Neural progenitor cell (in vitro differentiated cells): ENCODE measurements at regions not wholly inside any gene's neighbourhood (a gene's known extent, or its start where the extent isn't known, plus 50 kb on each side); places are given as distances from the start of the nearest gene placed in this dataset.

Experiments used
- DNase-seq: peaks from one replicate; pipeline ENCODE4 v3.0.0-alpha.2; 2016; ENCODE audit warnings: low spot score
- H2AFZ ChIP-seq: fragments of 200-600 bp; sonication (generic); replicated peaks from 2 replicates; pipeline ENCODE4 v1.6.1; 2016; ENCODE audit warnings: antibody characterized with exemption
- H3F3A ChIP-seq: fragments of 200-600 bp; sonication (generic); 2 replicates; pipeline ENCODE4 v1.6.1; 2016; ENCODE audit warnings: antibody characterized with exemption, low read depth
- H3K27ac ChIP-seq: fragments of 200-600 bp; sonication (generic); 2 replicates; pipeline ENCODE4 v1.5.1; 2016; ENCODE audit warnings: mild to moderate bottlenecking
- H3K27me3 ChIP-seq: fragments of 200-600 bp; sonication (generic); 2 replicates; pipeline ENCODE4 v1.6.1; 2016; ENCODE audit warnings: mild to moderate bottlenecking, moderate library complexity
- H3K36me3 ChIP-seq: fragments of 200-600 bp; sonication (generic); 2 replicates; pipeline ENCODE4 v1.5.1; 2016
- H3K4me1 ChIP-seq: fragments of 200-600 bp; sonication (generic); 2 replicates; pipeline ENCODE4 v1.6.1; 2016; ENCODE audit warnings: mixed run types
- H3K4me2 ChIP-seq: fragments of 200-600 bp; sonication (generic); 2 replicates; pipeline ENCODE4 v1.6.1; 2016
- H3K4me3 ChIP-seq: fragments of 200-600 bp; sonication (generic); 2 replicates; pipeline ENCODE4 v1.5.1; 2016
- H3K79me2 ChIP-seq: fragments of 200-600 bp; sonication (generic); 2 replicates; pipeline ENCODE4 v1.6.1; 2016; ENCODE audit warnings: low read depth
- H3K9ac ChIP-seq: fragments of 200-600 bp; sonication (generic); 2 replicates; pipeline ENCODE4 v1.6.1; 2016
- H3K9me3 ChIP-seq: fragments of 200-600 bp; sonication (generic); 2 replicates; pipeline ENCODE4 v1.5.1; 2016; ENCODE audit warnings: low read depth
- H4K20me1 ChIP-seq: fragments of 200-600 bp; sonication (generic); 2 replicates; pipeline ENCODE4 v1.6.1; 2016; ENCODE audit warnings: low read depth
- H3K27ac Mint-ChIP-seq: 3 replicates; pipeline ENCODE4 v1.8.0; 2021; ENCODE audit warnings: mixed read lengths
- H3K27me3 Mint-ChIP-seq: 2 replicates; pipeline ENCODE4 v1.8.0; 2022; ENCODE audit warnings: low read depth, mild to moderate bottlenecking, inconsistent platforms, moderate library complexity, mixed read lengths; ENCODE audit not compliant: insufficient read depth
- H3K36me3 Mint-ChIP-seq: 3 replicates; pipeline ENCODE4 v1.8.0; 2021; ENCODE audit warnings: mixed read lengths
- H3K4me1 Mint-ChIP-seq: 3 replicates; pipeline ENCODE4 v1.8.0; 2021; ENCODE audit warnings: mixed read lengths
- H3K4me3 Mint-ChIP-seq: 3 replicates; pipeline ENCODE4 v1.8.0; 2021; ENCODE audit warnings: mild to moderate bottlenecking, moderate library complexity, mixed read lengths
- H3K9me3 Mint-ChIP-seq: 3 replicates; pipeline ENCODE4 v1.8.0; 2020; ENCODE audit warnings: mixed read lengths
- EZH2 ChIP-seq: fragments of 200-600 bp; sonication (generic); IDR thresholded peaks from 2 replicates; pipeline ENCODE4 v1.6.1; 2017; ENCODE audit warnings: antibody characterized with exemption, mild to moderate bottlenecking, moderate library complexity
- EZH2phosphoT487 ChIP-seq: fragments of 200-600 bp; sonication (generic); IDR thresholded peaks from 2 replicates; pipeline ENCODE4 v1.6.1; 2017; ENCODE audit warnings: antibody characterized with exemption
- TF ChIP-seq, protein P1 (sequence below): fragments of 200-600 bp; sonication (generic); IDR thresholded peaks from 2 replicates; pipeline ENCODE4 v1.5.1; 2017; ENCODE audit warnings: antibody characterized with exemption, mild to moderate bottlenecking

DNA sequence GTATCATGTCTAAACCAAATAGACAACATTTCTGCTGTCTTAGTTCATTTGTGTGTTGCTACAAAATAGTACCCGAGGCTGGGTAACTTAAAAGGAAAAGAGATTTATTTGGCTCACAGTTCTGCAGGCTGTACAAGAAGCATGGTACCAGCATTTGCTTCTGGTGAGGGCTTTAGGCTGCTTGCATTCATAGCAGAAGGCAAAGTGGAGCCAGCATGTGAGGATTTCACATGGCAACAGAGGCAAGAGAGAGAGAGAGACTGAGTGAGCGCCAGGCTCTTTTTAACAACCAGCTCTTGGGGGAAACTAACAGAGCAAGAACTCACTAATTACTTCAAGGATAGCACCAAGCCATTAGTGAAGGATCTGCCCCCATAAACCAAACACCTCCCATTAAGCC lies 271.4 kb upstream of the SRRM4 start:
- Mint-ChIP-seq H3K4me1 (peaks cover 4% of the 10 kb centered on the region), H3K36me3 (no peaks in the 10 kb centered on the region), H3K9me3 (peaks cover 8% of the 10 kb centered on the region), H3K27me3 (peaks cover 7% of the 10 kb centered on the region), H3K4me3 (no peak overlapping the region), H3K27ac (no peak overlapping the region)
- Histone ChIP-seq H3K4me1 (no peaks in the 10 kb centered on the region), H3K9ac (no peak overlapping the region), H3K27me3 (no peaks in the 10 kb centered on the region), H2AFZ (no peak overlapping the region), H3K4me2 (no peak overlapping the region), H4K20me1 (no peaks in the 10 kb centered on the region), H3K27ac (no peak overlapping the region), H3K4me3 (no peak overlapping the region), H3K79me2 (no peaks in the 10 kb centered on the region), H3K36me3 (no peaks in the 10 kb centered on the region), H3F3A (no peaks in the 10 kb centered on the region), H3K9me3 (no peaks in the 10 kb centered on the region)
- DNase-seq: no peak
- TF ChIP-seq EZH2 (no peak), EZH2phosphoT487 (no peak)
- TF ChIP-seq, protein P1, sequence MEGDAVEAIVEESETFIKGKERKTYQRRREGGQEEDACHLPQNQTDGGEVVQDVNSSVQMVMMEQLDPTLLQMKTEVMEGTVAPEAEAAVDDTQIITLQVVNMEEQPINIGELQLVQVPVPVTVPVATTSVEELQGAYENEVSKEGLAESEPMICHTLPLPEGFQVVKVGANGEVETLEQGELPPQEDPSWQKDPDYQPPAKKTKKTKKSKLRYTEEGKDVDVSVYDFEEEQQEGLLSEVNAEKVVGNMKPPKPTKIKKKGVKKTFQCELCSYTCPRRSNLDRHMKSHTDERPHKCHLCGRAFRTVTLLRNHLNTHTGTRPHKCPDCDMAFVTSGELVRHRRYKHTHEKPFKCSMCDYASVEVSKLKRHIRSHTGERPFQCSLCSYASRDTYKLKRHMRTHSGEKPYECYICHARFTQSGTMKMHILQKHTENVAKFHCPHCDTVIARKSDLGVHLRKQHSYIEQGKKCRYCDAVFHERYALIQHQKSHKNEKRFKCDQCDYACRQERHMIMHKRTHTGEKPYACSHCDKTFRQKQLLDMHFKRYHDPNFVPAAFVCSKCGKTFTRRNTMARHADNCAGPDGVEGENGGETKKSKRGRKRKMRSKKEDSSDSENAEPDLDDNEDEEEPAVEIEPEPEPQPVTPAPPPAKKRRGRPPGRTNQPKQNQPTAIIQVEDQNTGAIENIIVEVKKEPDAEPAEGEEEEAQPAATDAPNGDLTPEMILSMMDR: no peak

DNA sequence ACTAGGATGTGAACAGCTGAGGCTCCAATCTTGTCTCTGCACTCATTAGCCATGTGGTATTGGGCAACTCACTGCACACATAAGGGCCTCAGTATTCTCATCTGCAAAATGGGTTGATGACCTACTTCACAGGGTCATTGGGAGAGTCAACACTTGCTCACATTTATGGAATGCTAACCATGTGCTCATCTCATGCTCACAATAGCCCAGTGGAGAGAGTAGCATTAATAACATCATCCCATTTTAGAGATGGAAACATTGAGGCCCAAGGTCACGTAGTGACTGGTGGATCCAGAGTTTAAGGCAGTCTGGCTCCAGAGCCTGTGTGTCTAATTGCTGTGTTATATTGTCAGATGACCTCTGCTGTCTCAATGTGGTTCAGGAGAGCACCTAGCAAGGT lies 270.2 kb upstream of the SRRM4 start:
- Histone ChIP-seq H4K20me1 (no peaks in the 10 kb centered on the region), H3K9me3 (no peaks in the 10 kb centered on the region), H3K4me2 (no peak overlapping the region), H3K27me3 (no peaks in the 10 kb centered on the region), H2AFZ (no peak overlapping the region), H3K27ac (no peak overlapping the region), H3K79me2 (no peaks in the 10 kb centered on the region), H3K4me1 (no peaks in the 10 kb centered on the region), H3K4me3 (no peak overlapping the region), H3K36me3 (no peaks in the 10 kb centered on the region), H3K9ac (no peak overlapping the region), H3F3A (no peaks in the 10 kb centered on the region)
- TF ChIP-seq, protein P1: no peak
- TF ChIP-seq EZH2phosphoT487: no peak
- no peak for TF ChIP-seq EZH2
- Mint-ChIP-seq H3K4me3 (no peak overlapping the region), H3K27me3 (peaks cover 7% of the 10 kb centered on the region), H3K27ac (no peak overlapping the region), H3K36me3 (no peaks in the 10 kb centered on the region), H3K9me3 (peaks cover 8% of the 10 kb centered on the region), H3K4me1 (peaks cover 4% of the 10 kb centered on the region)
- no peak for DNase-seq

- H3K27me3 ChIP-seq: no peaks in the 10 kb centered on the region
- peak; percentile 85 for DNase-seq
- no peak overlapping the region for H3K4me3 ChIP-seq
- H3K9me3 Mint-ChIP-seq: no peaks in the 10 kb centered on the region
- no peak overlapping the region for H3K27ac ChIP-seq
- no peaks in the 10 kb centered on the region for H3K9me3 ChIP-seq
- no peaks in the 10 kb centered on the region for H3K36me3 Mint-ChIP-seq
- H3K9ac ChIP-seq: no peak overlapping the region
- H3K27ac Mint-ChIP-seq: no peak overlapping the region
- peaks cover 7% of the 10 kb centered on the region for H3K4me1 Mint-ChIP-seq
- no peaks in the 10 kb centered on the region for H3K4me1 ChIP-seq
- peak overlapping the region; percentile 27 for H2AFZ ChIP-seq
- no peaks in the 10 kb centered on the region for H4K20me1 ChIP-seq
- H3K27me3 Mint-ChIP-seq: peaks cover 4% of the 10 kb centered on the region
- H3K36me3 ChIP-seq: no peaks in the 10 kb centered on the region
- no peaks in the 10 kb centered on the region for H3F3A ChIP-seq
- H3K79me2 ChIP-seq: no peaks in the 10 kb centered on the region
- H3K4me3 Mint-ChIP-seq: no peak overlapping the region
- no peak for TF ChIP-seq EZH2phosphoT487
- TF ChIP-seq, protein P1: peak; percentile 89
- TF ChIP-seq EZH2: no peak
- H3K4me2 ChIP-seq: no peak overlapping the region
Measured at GRCh38 chr12:118714051-118714460, 267.3 kb upstream of the SRRM4 start.

GRCh38 chr12:118714500-118714899 lies 266.8 kb upstream of the SRRM4 start:
- H3K27ac Mint-ChIP-seq: no peak overlapping the region
- H3K36me3 ChIP-seq: no peaks in the 10 kb centered on the region
- DNase-seq: no peak
- no peak overlapping the region for H3K27ac ChIP-seq
- TF ChIP-seq EZH2 (no peak), EZH2phosphoT487 (no peak)
- TF ChIP-seq, protein P1: no peak
- H2AFZ ChIP-seq: no peak overlapping the region
- no peaks in the 10 kb centered on the region for H3K36me3 Mint-ChIP-seq
- H3K79me2 ChIP-seq: no peaks in the 10 kb centered on the region
- no peak overlapping the region for H3K4me2 ChIP-seq
- H3K27me3 ChIP-seq: no peaks in the 10 kb centered on the region
- H3K9ac ChIP-seq: no peak overlapping the region
- H4K20me1 ChIP-seq: no peaks in the 10 kb centered on the region
- no peak overlapping the region for H3K4me3 Mint-ChIP-seq
- no peaks in the 10 kb centered on the region for H3F3A ChIP-seq
- no peak overlapping the region for H3K4me3 ChIP-seq
- peaks cover 4% of the 10 kb centered on the region for H3K27me3 Mint-ChIP-seq
- no peaks in the 10 kb centered on the region for H3K9me3 ChIP-seq
- H3K4me1 Mint-ChIP-seq: peaks cover 7% of the 10 kb centered on the region
- H3K4me1 ChIP-seq: no peaks in the 10 kb centered on the region
- H3K9me3 Mint-ChIP-seq: no peaks in the 10 kb centered on the region
